ENCODE measurements at regions not wholly inside any gene's neighbourhood (a gene's known extent, or its start where the extent isn't known, plus 50 kb on each side); places are given as distances from the start of the nearest gene placed in this dataset.

DNA sequence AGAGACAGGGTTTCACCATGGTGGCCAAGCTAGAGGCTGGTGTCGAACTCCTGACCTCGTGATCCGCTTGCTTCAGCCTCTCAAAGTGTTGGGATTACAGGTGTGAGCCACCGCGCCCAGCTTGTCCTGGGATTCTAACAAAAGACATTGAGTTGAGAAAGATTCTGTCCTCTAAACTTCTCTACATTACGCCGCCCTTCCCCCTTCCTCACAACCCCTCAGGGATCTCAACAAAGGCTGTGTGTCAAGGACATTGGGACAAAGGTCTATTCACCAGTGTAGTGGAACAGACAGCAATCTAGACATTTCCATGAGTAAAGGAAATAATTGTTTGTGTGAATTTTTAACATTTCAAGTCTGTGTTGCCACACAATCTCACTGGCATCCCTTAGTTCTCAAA lies 68.8 kb upstream of the KIF5B start (continued):
- TF ChIP-seq GABPA (IDR thresholded peaks at IDR 0.05; ENCODE audit: low read depth, low read length) (no peak), GABPA (CRISPR knock-in tag; IDR thresholded peaks at IDR 0.05; ENCODE audit: low read depth) (no peak), ZNF546 (CRISPR knock-in tag; conservative IDR thresholded peaks at IDR 0.05) (no peak), ATF5 (CRISPR knock-in tag; IDR thresholded peaks at IDR 0.05; ENCODE audit: low read depth) (no peak), MEF2D (CRISPR knock-in tag; IDR thresholded peaks at IDR 0.05) (no peak), SIN3B (IDR thresholded peaks at IDR 0.05; ENCODE audit: low read length) (no peak), MIXL1 (CRISPR knock-in tag; IDR thresholded peaks at IDR 0.05) (no peak), PHF21A (CRISPR knock-in tag; IDR thresholded peaks at IDR 0.05) (0 out of 2 replicates have a peak, but pooled peaks have one; percentile 45), TEAD3 (CRISPR knock-in tag; optimal IDR thresholded peaks at IDR 0.05; ENCODE audit: borderline replicate concordance) (peak; percentile 81), PRDM4 (CRISPR knock-in tag; IDR thresholded peaks at IDR 0.05; ENCODE audit: borderline replicate concordance) (no peak), RXRB (CRISPR knock-in tag; IDR thresholded peaks at IDR 0.05; ENCODE audit: borderline replicate concordance) (peak; percentile 81), ZNF12 (CRISPR knock-in tag; IDR thresholded peaks at IDR 0.05) (peak; percentile 42; the same call in 1 of the 2 replicates), HNF1A (IDR thresholded peaks at IDR 0.05; ENCODE audit: low read depth) (no peak), HNF1A (CRISPR knock-in tag; IDR thresholded peaks at IDR 0.05; ENCODE audit: borderline replicate concordance) (peak; percentile 58; the same call in 1 of the 2 replicates), BORCS8-MEF2B (CRISPR knock-in tag; IDR thresholded peaks at IDR 0.05) (no peak), ZNF362 (CRISPR knock-in tag; IDR thresholded peaks at IDR 0.05; ENCODE audit: borderline replicate concordance) (no peak), SATB2 (CRISPR knock-in tag; IDR thresholded peaks at IDR 0.05) (no peak), SOX13 (IDR thresholded peaks at IDR 0.05) (peak; percentile 74; the same call in 1 of the 2 replicates), SOX13 (CRISPR knock-in tag; conservative IDR thresholded peaks at IDR 0.05 in 1 of 2, IDR thresholded peaks at IDR 0.05 in 1 of 2) (peak in 1 of 2 experiments; percentile 98; a peak in 2 of 4 replicates), ZBTB38 (CRISPR knock-in tag; IDR thresholded peaks at IDR 0.05) (no peak), ZNF781 (CRISPR knock-in tag; IDR thresholded peaks at IDR 0.05; ENCODE audit: borderline replicate concordance, not compliant biosample characterization) (no peak), ZKSCAN8 (CRISPR knock-in tag; IDR thresholded peaks at IDR 0.05; ENCODE audit: borderline replicate concordance) (no peak)
- TF ChIP-seq, protein P1, sequence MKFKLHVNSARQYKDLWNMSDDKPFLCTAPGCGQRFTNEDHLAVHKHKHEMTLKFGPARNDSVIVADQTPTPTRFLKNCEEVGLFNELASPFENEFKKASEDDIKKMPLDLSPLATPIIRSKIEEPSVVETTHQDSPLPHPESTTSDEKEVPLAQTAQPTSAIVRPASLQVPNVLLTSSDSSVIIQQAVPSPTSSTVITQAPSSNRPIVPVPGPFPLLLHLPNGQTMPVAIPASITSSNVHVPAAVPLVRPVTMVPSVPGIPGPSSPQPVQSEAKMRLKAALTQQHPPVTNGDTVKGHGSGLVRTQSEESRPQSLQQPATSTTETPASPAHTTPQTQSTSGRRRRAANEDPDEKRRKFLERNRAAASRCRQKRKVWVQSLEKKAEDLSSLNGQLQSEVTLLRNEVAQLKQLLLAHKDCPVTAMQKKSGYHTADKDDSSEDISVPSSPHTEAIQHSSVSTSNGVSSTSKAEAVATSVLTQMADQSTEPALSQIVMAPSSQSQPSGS (CRISPR knock-in tag; IDR thresholded peaks at IDR 0.05) = 0 out of 2 replicates have a peak, but pooled peaks have one; percentile 36
